Hepatocyte (in vitro differentiated cells): ENCODE measurements at regions not wholly inside any gene's neighbourhood (a gene's known extent, or its start where the extent isn't known, plus 50 kb on each side); places are given as distances from the start of the nearest gene placed in this dataset.

Experiments used
- DNase-seq: peaks from one replicate; pipeline ENCODE4 v3.0.0-alpha.2; 2016; ENCODE audit warnings: low spot score
- H2AFZ ChIP-seq: fragments of 200-600 bp; sonication (generic); 2 replicates; pipeline ENCODE4 v1.6.0; 2016; ENCODE audit warnings: antibody characterized with exemption, mild to moderate bottlenecking
- H3K27ac ChIP-seq: fragments of 200-600 bp; sonication (generic); 2 replicates; pipeline ENCODE4 v1.5.1; 2016; ENCODE audit warnings: mild to moderate bottlenecking
- H3K27me3 ChIP-seq: fragments of 200-600 bp; sonication (generic); 2 replicates; pipeline ENCODE4 v1.6.1; 2016
- H3K36me3 ChIP-seq: fragments of 200-600 bp; sonication (generic); replicated peaks from 2 replicates; pipeline ENCODE4 v1.5.1; 2016; ENCODE audit warnings: low read depth; ENCODE audit not compliant: insufficient read depth
- H3K4me1 ChIP-seq: fragments of 200-600 bp; sonication (generic); 2 replicates; pipeline ENCODE4 v1.5.1; 2016; ENCODE audit warnings: mild to moderate bottlenecking, moderate library complexity; ENCODE audit not compliant: insufficient read depth
- H3K4me2 ChIP-seq: fragments of 200-600 bp; sonication (generic); 2 replicates; pipeline ENCODE4 v1.6.0; 2016
- H3K4me3 ChIP-seq: fragments of 200-600 bp; sonication (generic); 2 replicates; pipeline ENCODE4 v1.5.1; 2016; ENCODE audit warnings: mild to moderate bottlenecking
- H3K79me2 ChIP-seq: fragments of 200-600 bp; sonication (generic); 2 replicates; pipeline ENCODE4 v1.6.0; 2017; ENCODE audit warnings: mild to moderate bottlenecking
- H3K9me2 ChIP-seq: fragments of 200-600 bp; sonication (generic); replicated peaks from 2 replicates; pipeline ENCODE4 v1.6.0; 2017; ENCODE audit warnings: mild to moderate bottlenecking; ENCODE audit not compliant: insufficient read depth
- H3K9me3 ChIP-seq: fragments of 200-600 bp; sonication (generic); 2 replicates; pipeline ENCODE4 v1.5.1; 2016; ENCODE audit warnings: low read depth, mild to moderate bottlenecking
- H4K20me1 ChIP-seq: fragments of 200-600 bp; sonication (generic); 2 replicates; pipeline ENCODE4 v1.6.0; 2016; ENCODE audit warnings: mild to moderate bottlenecking; ENCODE audit not compliant: insufficient read depth, poor library complexity, severe bottlenecking
- EZH2 ChIP-seq: fragments of 200-600 bp; sonication (generic); IDR thresholded peaks from 2 replicates; pipeline ENCODE4 v1.6.1; 2016; ENCODE audit warnings: antibody characterized with exemption, mild to moderate bottlenecking, borderline replicate concordance
- EZH2phosphoT487 ChIP-seq: fragments of 200-600 bp; sonication (generic); IDR thresholded peaks from one replicate; pipeline ENCODE4 v1.6.1; 2018; ENCODE audit warnings: antibody characterized with exemption, mild to moderate bottlenecking, low read depth, moderate library complexity; ENCODE audit not compliant: unreplicated experiment, severe bottlenecking
- WGBS: methylation state at CpG from one replicate; pipeline ENCODE4 v1.1.6; 2016; ENCODE audit warnings: low lambda C conversion rate; ENCODE audit errors: missing lambda C conversion rate; 5-methylcytosine and 5-hydroxymethylcytosine counted together
- TF ChIP-seq, protein P1 (sequence below): fragments of 200-600 bp; sonication (generic); IDR thresholded peaks from 2 replicates; pipeline ENCODE4 v1.5.1; 2016; ENCODE audit warnings: antibody characterized with exemption, mild to moderate bottlenecking; ENCODE audit not compliant: poor library complexity

DNA sequence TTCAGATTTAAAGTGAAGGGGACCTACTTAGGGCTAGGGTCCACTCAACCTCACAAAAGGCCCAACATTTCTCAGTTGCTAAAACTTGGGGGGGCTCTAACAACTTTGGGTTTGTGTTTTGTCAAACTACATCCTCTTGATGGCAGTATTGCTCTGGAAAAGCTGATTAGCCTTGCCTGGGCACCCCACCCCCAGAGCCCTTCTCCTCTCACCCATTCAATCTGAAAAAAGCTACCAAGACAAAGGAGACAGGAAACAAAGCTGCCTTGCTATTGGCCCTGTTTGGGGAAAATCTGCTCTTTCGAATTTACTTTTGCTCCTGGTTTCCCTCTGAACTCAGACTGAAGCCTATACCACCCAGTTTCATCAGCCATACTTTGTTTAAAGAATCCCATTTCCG lies 195.2 kb upstream of the STK26 start:
- no peak overlapping the region for H3K27ac ChIP-seq
- no peaks in the 10 kb centered on the region for H4K20me1 ChIP-seq

DNA sequence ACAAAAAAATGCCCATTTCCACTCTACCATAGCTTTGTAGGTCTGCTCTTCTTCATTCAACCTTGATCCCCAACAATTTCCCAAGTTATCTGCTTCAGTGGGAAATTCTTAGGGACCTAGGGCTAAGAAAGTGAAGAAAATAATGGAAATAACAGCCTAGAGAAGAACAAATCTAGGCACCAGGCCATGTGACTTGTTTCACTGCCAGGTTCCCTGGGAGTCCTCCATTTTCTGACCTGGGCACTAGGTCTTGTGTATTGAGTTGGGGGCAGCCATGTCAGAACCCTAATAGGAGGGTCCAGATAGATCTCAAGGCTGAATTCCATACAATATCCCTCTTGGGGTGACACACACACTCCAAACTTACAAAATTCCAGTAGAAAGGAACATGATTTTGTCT lies 194.6 kb upstream of the STK26 start:
- Histone ChIP-seq H3K4me2 (peak overlapping the region; percentile 51), H3K9me3 (no peaks in the 10 kb centered on the region), H3K9me2 (no peaks in the 10 kb centered on the region), H3K4me3 (no peak overlapping the region), H3K4me1 (no peaks in the 10 kb centered on the region), H3K27me3 (no peaks in the 10 kb centered on the region), H3K36me3 (no peaks in the 10 kb centered on the region), H4K20me1 (no peaks in the 10 kb centered on the region), H3K79me2 (peaks cover 6% of the 10 kb centered on the region), H2AFZ (no peak overlapping the region), H3K27ac (no peak overlapping the region)
- TF ChIP-seq, protein P1, sequence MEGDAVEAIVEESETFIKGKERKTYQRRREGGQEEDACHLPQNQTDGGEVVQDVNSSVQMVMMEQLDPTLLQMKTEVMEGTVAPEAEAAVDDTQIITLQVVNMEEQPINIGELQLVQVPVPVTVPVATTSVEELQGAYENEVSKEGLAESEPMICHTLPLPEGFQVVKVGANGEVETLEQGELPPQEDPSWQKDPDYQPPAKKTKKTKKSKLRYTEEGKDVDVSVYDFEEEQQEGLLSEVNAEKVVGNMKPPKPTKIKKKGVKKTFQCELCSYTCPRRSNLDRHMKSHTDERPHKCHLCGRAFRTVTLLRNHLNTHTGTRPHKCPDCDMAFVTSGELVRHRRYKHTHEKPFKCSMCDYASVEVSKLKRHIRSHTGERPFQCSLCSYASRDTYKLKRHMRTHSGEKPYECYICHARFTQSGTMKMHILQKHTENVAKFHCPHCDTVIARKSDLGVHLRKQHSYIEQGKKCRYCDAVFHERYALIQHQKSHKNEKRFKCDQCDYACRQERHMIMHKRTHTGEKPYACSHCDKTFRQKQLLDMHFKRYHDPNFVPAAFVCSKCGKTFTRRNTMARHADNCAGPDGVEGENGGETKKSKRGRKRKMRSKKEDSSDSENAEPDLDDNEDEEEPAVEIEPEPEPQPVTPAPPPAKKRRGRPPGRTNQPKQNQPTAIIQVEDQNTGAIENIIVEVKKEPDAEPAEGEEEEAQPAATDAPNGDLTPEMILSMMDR, result no peak
- no peak for DNase-seq

More for the DNA sequence above, 195.2 kb upstream of the STK26 start:
- H3K79me2 ChIP-seq, result peaks cover 6% of the 10 kb centered on the region
- no peaks in the 10 kb centered on the region for H3K27me3 ChIP-seq
- no peaks in the 10 kb centered on the region for H3K9me2 ChIP-seq
- H3K4me1 ChIP-seq, result no peaks in the 10 kb centered on the region
- H2AFZ ChIP-seq, result no peak overlapping the region
- TF ChIP-seq, protein P1, result no peak
- TF ChIP-seq EZH2phosphoT487 (no peak), EZH2 (no peak)
- H3K4me2 ChIP-seq, result peak overlapping the region; percentile 51
- no peak for DNase-seq
- no peaks in the 10 kb centered on the region for H3K9me3 ChIP-seq
- H3K4me3 ChIP-seq, result no peak overlapping the region
- no peaks in the 10 kb centered on the region for H3K36me3 ChIP-seq
- 50% methylated on average over 2 of the region's 2 CpGs for WGBS

DNA sequence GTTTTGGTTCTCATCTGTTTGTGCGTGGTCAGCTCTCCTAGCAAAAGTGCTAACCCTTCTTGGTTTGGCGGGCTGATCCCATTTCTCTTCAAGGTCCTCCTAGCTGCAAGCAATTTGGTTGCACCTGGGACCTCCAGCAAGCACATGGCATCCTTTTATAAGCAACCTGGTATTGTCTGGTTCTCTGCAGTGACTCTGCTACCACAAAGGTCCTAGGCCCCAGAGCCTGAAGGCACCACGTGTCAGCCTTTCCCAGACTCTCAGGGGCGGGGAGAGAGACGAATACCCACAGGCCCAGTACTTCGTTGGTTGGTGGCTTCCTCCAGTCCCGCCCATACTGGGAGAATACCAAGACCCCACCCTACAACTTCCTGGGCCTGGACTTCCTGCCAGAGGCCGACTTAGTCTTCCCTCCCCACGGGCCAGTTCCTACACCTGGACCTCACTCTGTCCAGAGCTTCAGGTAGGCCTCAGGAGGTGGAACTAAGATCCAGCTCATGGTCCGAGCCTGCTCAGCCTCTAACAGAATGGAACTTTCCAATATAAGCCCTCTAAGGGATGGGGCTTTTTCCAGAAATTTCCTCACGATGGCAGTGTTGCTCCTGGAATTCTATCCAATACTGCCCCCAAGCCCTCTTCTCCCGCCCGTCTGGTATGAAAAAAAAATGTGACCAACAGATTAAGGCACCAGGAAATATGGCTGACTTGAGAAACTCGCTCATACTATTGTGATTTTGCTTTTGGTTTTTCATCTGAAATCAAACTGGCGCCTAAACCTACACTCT lies 192.5 kb upstream of the STK26 start:
- Histone ChIP-seq H3K9me3 (no peaks in the 10 kb centered on the region), H3K4me3 (no peak overlapping the region), H3K27me3 (no peaks in the 10 kb centered on the region), H3K9me2 (no peaks in the 10 kb centered on the region), H4K20me1 (no peaks in the 10 kb centered on the region), H3K27ac (peak overlapping the region; percentile 88), H2AFZ (peak overlapping the region; percentile 56), H3K79me2 (peaks cover 6% of the 10 kb centered on the region), H3K4me2 (peak overlapping the region; percentile 60), H3K4me1 (no peaks in the 10 kb centered on the region), H3K36me3 (no peaks in the 10 kb centered on the region)
- DNase-seq, result peak; percentile 71
- 47% methylated on average over 15 of the region's 15 CpGs for WGBS
- no peak for TF ChIP-seq EZH2
- TF ChIP-seq, protein P1, result peak; percentile 43

DNA sequence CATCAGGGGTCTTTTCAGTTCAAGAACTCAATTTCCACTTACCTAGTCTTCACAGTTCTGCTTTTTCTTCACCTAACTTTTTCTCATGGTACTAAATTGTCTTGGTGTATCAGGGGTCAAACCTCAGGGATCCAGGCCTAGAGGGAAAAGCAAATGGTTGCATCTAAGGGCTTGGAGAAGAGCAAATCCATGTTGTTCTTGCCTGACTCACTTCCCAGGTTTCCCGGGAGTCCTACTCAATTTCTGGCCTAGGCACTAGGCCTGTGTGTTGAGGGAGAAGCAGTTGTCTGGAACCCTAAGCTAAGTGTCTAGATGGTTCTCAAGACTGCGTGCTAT lies 191.9 kb upstream of the STK26 start:
- Histone ChIP-seq H3K79me2 (peaks cover 6% of the 10 kb centered on the region), H3K9me2 (no peaks in the 10 kb centered on the region), H3K27me3 (no peaks in the 10 kb centered on the region), H3K4me1 (no peaks in the 10 kb centered on the region), H3K9me3 (no peaks in the 10 kb centered on the region), H3K4me3 (no peak overlapping the region), H3K4me2 (peak overlapping the region; percentile 60), H2AFZ (peak overlapping the region; percentile 56), H3K27ac (peak overlapping the region; percentile 88), H4K20me1 (no peaks in the 10 kb centered on the region), H3K36me3 (no peaks in the 10 kb centered on the region)
- TF ChIP-seq, protein P1, result no peak
- WGBS, result 63% methylated on average over 2 of the region's 2 CpGs
- no peak for DNase-seq
